Fibroblast of lung (primary cell): ENCODE measurements at regions not wholly inside any gene's neighbourhood (a gene's known extent, or its start where the extent isn't known, plus 50 kb on each side); places are given as distances from the start of the nearest gene placed in this dataset.

ENCODE experiments used
- DNase-seq, 2 donors: peaks; one replicate each; pipeline versions ENCODE4 v3.0.0 to v3.0.0-alpha.2; 2010; ENCODE audit warnings: low read depth in 2 of 2
- H2AFZ ChIP-seq: 2 replicates; pipeline ENCODE4 v1.5.1; 2012; ENCODE audit warnings: low read length, control low read depth, inconsistent platforms
- H3K27ac ChIP-seq: 2 replicates; pipeline ENCODE4 v1.5.1; 2011; ENCODE audit warnings: low read length, control low read depth; ENCODE audit not compliant: insufficient read depth
- H3K27me3 ChIP-seq: 2 replicates; pipeline ENCODE4 v1.5.1; 2011; ENCODE audit warnings: mild to moderate bottlenecking, low read length; ENCODE audit not compliant: control insufficient read depth, insufficient read depth
- H3K36me3 ChIP-seq: 2 replicates; pipeline ENCODE4 v1.5.1; 2011; ENCODE audit warnings: low read length; ENCODE audit not compliant: control insufficient read depth, insufficient read depth
- H3K4me1 ChIP-seq: 2 replicates; pipeline ENCODE4 v1.5.1; 2011; ENCODE audit warnings: low read length; ENCODE audit not compliant: control insufficient read depth, insufficient read depth; ENCODE audit errors: extremely low read depth
- H3K4me2 ChIP-seq: 2 replicates; pipeline ENCODE4 v1.5.1; 2011; ENCODE audit warnings: low read length, control low read depth; ENCODE audit not compliant: insufficient read depth; ENCODE audit errors: extremely low read depth
- H3K4me3 ChIP-seq, 4 experiments: fragments of 200-600 bp in 1 of 4; sonication (generic) in 1 of 4; replicated peaks in 1 of 4; 2 replicates each; pipeline ENCODE4 v1.5.1; 2011 to 2016; ENCODE audit warnings: low read length in 4 of 4, low read depth in 3 of 4, mild to moderate bottlenecking in 3 of 4, control low read depth in 2 of 4, inconsistent platforms in 1 of 4, mixed read lengths in 1 of 4; ENCODE audit not compliant: insufficient read depth in 1 of 4; ENCODE audit errors: control extremely low read depth in 1 of 4
- H3K79me2 ChIP-seq: 2 replicates; pipeline ENCODE4 v1.5.1; 2012; ENCODE audit warnings: mild to moderate bottlenecking, low read length, inconsistent platforms; ENCODE audit not compliant: control insufficient read depth, insufficient read depth
- H3K9ac ChIP-seq: 2 replicates; pipeline ENCODE4 v1.5.1; 2011; ENCODE audit warnings: mild to moderate bottlenecking, low read length, control low read depth; ENCODE audit not compliant: insufficient read depth
- H3K9me3 ChIP-seq: 2 replicates; pipeline ENCODE4 v1.5.1; 2012; ENCODE audit warnings: low read depth, low read length; ENCODE audit not compliant: control insufficient read depth, insufficient read depth
- H4K20me1 ChIP-seq: 2 replicates; pipeline ENCODE4 v1.5.1; 2011; ENCODE audit warnings: low read length; ENCODE audit not compliant: control insufficient read depth, insufficient read depth; ENCODE audit errors: extremely low read depth
- EZH2 ChIP-seq: IDR thresholded peaks from 2 replicates; pipeline ENCODE4 v1.5.1; 2012; ENCODE audit warnings: low read length, control low read depth, mild to moderate bottlenecking; ENCODE audit errors: missing control alignments
- TF ChIP-seq, protein P1 (sequence below), 2 donors: IDR thresholded peaks in 1 of 2; conservative IDR thresholded peaks in 1 of 2; 1 replicate in 1 of 2; 2 replicates in 1 of 2; pipeline ENCODE4 v1.5.1; 2011 to 2012; ENCODE audit warnings: low read length in 2 of 2, control low read depth in 1 of 2, inconsistent platforms in 1 of 2, low read depth in 1 of 2, mild to moderate bottlenecking in 1 of 2

DNA sequence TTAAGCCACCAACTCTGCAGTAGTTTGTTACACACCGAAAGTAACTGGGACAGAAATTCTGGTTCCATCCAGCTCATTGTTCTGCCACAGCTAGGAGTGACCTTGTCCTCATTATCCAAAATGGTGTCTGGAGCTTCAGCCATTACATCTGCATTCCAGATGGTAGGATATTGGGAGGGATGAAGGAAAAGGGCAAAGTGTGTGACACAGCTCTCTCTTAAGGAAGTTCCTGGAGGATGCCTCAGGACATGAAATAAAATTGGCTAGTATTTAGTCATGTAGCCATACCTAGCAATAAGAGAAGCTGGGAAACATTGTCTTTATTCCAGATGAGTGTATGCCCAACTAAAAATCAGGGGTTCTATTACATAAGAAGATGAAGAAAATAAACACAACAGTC, 262.0 kb downstream of the BCOR start:
- DNase-seq, result no peak
- Histone ChIP-seq H3K79me2 (no peaks in the 10 kb centered on the region), H3K27ac (no peak overlapping the region), H3K27me3 (no peaks in the 10 kb centered on the region), H3K9me3 (no peaks in the 10 kb centered on the region), H2AFZ (no peak overlapping the region), H4K20me1 (no peaks in the 10 kb centered on the region), H3K4me2 (no peak overlapping the region), H3K36me3 (no peaks in the 10 kb centered on the region), H3K4me1 (no peaks in the 10 kb centered on the region), H3K9ac (no peak overlapping the region), H3K4me3 (no peak overlapping the region)
- TF ChIP-seq EZH2, result no peak
- TF ChIP-seq, protein P1, sequence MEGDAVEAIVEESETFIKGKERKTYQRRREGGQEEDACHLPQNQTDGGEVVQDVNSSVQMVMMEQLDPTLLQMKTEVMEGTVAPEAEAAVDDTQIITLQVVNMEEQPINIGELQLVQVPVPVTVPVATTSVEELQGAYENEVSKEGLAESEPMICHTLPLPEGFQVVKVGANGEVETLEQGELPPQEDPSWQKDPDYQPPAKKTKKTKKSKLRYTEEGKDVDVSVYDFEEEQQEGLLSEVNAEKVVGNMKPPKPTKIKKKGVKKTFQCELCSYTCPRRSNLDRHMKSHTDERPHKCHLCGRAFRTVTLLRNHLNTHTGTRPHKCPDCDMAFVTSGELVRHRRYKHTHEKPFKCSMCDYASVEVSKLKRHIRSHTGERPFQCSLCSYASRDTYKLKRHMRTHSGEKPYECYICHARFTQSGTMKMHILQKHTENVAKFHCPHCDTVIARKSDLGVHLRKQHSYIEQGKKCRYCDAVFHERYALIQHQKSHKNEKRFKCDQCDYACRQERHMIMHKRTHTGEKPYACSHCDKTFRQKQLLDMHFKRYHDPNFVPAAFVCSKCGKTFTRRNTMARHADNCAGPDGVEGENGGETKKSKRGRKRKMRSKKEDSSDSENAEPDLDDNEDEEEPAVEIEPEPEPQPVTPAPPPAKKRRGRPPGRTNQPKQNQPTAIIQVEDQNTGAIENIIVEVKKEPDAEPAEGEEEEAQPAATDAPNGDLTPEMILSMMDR (conservative IDR thresholded peaks at IDR 0.05 in 1 of 2, IDR thresholded peaks at IDR 0.05 in 1 of 2; ENCODE audit: low read depth in 1 of 2, low read length in 2 of 2), result no peak

DNA sequence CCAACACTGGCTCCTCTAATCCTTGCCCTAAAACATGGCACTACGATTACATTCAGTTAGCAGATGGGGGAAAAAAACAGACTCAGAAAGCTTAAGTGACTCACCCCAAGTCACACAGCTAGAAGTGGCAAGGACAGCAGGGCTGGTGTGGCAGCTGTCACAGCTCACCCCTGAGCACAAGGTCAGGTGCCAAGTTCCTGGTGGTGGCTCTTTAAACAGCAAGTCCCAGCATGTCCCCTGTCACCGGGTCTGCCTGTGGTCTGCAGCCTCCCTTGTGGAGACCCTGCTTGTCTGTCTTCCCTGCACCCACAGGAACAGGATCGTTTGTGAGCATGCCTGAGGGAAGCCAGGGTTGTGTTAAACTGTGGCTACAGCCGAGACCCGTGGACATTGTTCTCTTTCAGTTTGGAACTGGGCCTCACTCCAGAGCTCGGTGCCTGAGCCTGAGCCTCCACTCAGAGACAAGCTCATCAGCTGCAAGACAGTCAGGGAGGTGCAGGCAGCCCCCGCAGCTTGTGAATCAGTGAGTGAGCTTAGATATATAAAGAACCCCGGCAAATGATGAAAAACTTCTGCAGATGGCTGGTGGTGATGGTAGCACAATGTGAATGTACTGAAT, 260.8 kb downstream of the BCOR start:
- Histone ChIP-seq H2AFZ (no peak overlapping the region), H3K27ac (no peak overlapping the region), H3K4me3 (no peak overlapping the region), H3K4me2 (no peak overlapping the region), H4K20me1 (no peaks in the 10 kb centered on the region), H3K79me2 (no peaks in the 10 kb centered on the region), H3K27me3 (no peaks in the 10 kb centered on the region), H3K9ac (no peak overlapping the region), H3K36me3 (no peaks in the 10 kb centered on the region), H3K4me1 (no peaks in the 10 kb centered on the region), H3K9me3 (no peaks in the 10 kb centered on the region)
- no peak for TF ChIP-seq EZH2
- TF ChIP-seq, protein P1 (conservative IDR thresholded peaks at IDR 0.05 in 1 of 2, IDR thresholded peaks at IDR 0.05 in 1 of 2; ENCODE audit: low read depth in 1 of 2, low read length in 2 of 2), result no peak
- DNase-seq, result no peak

DNA sequence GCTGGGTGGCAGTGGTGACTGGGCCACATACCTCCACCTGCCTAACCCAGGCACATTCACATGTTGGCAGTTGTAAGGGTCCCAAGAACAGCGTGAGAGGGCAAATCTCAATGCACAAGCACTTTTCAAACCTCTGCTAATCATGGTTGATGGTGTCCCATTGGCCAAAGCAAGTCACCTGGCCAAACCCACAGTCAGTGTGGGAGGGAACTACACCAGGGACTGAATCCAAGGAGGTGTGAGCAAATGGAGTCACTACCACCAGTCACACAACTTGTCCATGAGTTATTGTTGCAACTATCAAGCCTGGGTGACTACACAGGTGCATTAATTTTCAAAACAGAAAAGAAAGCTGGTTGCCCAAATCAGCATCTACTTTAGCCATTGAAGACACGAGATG, 260.1 kb downstream of the BCOR start:
- no peak overlapping the region for H3K9ac ChIP-seq
- H3K4me1 ChIP-seq, result no peaks in the 10 kb centered on the region
- no peak overlapping the region for H3K4me3 ChIP-seq
- no peaks in the 10 kb centered on the region for H3K79me2 ChIP-seq
- H3K27ac ChIP-seq, result no peak overlapping the region
- H3K9me3 ChIP-seq, result no peaks in the 10 kb centered on the region
- H4K20me1 ChIP-seq, result no peaks in the 10 kb centered on the region
- H3K27me3 ChIP-seq, result no peaks in the 10 kb centered on the region
- no peak overlapping the region for H2AFZ ChIP-seq
- TF ChIP-seq EZH2, result no peak
- TF ChIP-seq, protein P1 (conservative IDR thresholded peaks at IDR 0.05 in 1 of 2, IDR thresholded peaks at IDR 0.05 in 1 of 2; ENCODE audit: low read depth in 1 of 2, low read length in 2 of 2), result no peak
- no peak overlapping the region for H3K4me2 ChIP-seq
- H3K36me3 ChIP-seq, result no peaks in the 10 kb centered on the region
- no peak for DNase-seq
